HCT116 (cell line): ENCODE measurements at regions not wholly inside any gene's neighbourhood (a gene's known extent, or its start where the extent isn't known, plus 50 kb on each side); places are given as distances from the start of the nearest gene placed in this dataset.

Experiments used
- CTCF ChIP-seq, 3 experiments: fragments of 200-600 bp in 1 of 3; sonication (generic) in 1 of 3; IDR thresholded peaks in 2 of 3; conservative IDR thresholded peaks in 1 of 3; 2 replicates each; pipeline ENCODE4 v1.5.1; 2012 to 2017; ENCODE audit warnings: low read depth in 2 of 3, low read length in 2 of 3, antibody characterized with exemption in 1 of 3, borderline replicate concordance in 1 of 3, control low read depth in 1 of 3, mild to moderate bottlenecking in 1 of 3, mixed read lengths in 1 of 3, mixed run types in 1 of 3, moderate library complexity in 1 of 3; ENCODE audit not compliant: insufficient read depth in 1 of 3
- EGR1 ChIP-seq: IDR thresholded peaks from 2 replicates; pipeline ENCODE4 v1.6.1; 2012; ENCODE audit warnings: low read depth
- EZH2 ChIP-seq: fragments of 200-600 bp; sonication (generic); IDR thresholded peaks from 2 replicates; pipeline ENCODE4 v1.6.1; 2017; ENCODE audit warnings: antibody characterized with exemption, mixed run types
- POLR2A ChIP-seq: IDR thresholded peaks from 2 replicates; pipeline ENCODE4 v1.7.0; 2011; ENCODE audit warnings: borderline replicate concordance; ENCODE audit not compliant: insufficient read depth, insufficient read length; ENCODE audit errors: extremely low read depth
- POLR2AphosphoS5 ChIP-seq: IDR thresholded peaks from 2 replicates; pipeline ENCODE4 v1.6.1; 2011; ENCODE audit warnings: mild to moderate bottlenecking, low read depth, low read length, moderate library complexity
- SIN3A ChIP-seq: IDR thresholded peaks from 2 replicates; pipeline ENCODE4 v1.6.1; 2012; ENCODE audit warnings: low read depth

DNA sequence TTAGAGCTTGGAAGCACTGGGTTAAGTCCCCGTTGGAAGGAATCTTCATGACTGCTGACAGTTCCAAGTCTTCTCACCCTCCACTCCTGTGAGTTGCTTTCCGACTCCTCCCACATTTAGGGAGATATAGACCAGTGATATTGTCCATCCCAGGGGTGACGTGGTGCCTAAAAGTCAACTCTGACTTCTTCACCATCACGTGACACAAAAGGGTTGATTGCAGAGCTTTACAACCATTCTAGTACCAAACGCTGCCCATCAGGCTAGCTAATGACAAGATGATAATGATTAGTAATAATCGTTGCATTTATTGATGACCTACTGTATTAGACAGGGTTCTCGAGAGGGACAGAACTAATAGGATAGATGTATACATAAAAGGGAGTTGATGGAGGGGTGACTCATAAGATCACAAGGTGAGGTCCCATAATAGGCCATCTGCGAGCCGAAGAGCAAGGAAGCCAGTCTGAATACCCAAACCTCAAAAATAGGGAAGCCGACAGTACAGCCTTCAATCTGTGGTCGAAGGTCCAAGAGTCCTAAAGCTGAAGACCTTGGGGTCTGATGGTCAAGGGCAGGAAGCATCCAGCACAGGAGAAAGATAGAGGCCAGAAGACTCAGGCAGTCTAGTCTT lies 85.3 kb upstream of the CARD11 start:
- TF ChIP-seq CTCF (IDR thresholded peaks at IDR 0.05 in 2 of 3, conservative IDR thresholded peaks at IDR 0.05 in 1 of 3; ENCODE audit: borderline replicate concordance in 1 of 3, insufficient read depth in 1 of 3, low read depth in 2 of 3, low read length in 2 of 3) = no peak
- no peak for TF ChIP-seq POLR2AphosphoS5
- TF ChIP-seq POLR2A = no peak
- no peak for TF ChIP-seq EGR1
- no peak for TF ChIP-seq EZH2
- no peak for TF ChIP-seq SIN3A
